ENCODE measurements at regions not wholly inside any gene's neighbourhood (a gene's known extent, or its start where the extent isn't known, plus 50 kb on each side); places are given as distances from the start of the nearest gene placed in this dataset.
A peak's percentile ranks its signal among the peaks of the same experiment; 100 is the strongest.

GRCh38 chr9:89256225-89256624 lies 54.8 kb upstream of the CKS2 start:
- H3K27ac ChIP-seq, result no peak overlapping the region
- H3K36me3 ChIP-seq, result no peaks in the 10 kb centered on the region
- H3K9me3 ChIP-seq, result no peaks in the 10 kb centered on the region
- peak; percentile 33 for ATAC-seq (ENCODE audit: insufficient number of reproducible peaks, low FRiP score, low read depth)
- H3K27me3 ChIP-seq (replicated peaks; ENCODE audit: insufficient read depth), result no peaks in the 10 kb centered on the region
- no peaks in the 10 kb centered on the region for H3K4me1 ChIP-seq (ENCODE audit: control insufficient read depth in 1 of 2, low read depth in 2 of 2)
- H3K4me3 ChIP-seq, result no peak overlapping the region
- DNase-seq (ENCODE audit: low spot score), result no peak
- no peak for TF ChIP-seq CTCF (IDR thresholded peaks at IDR 0.05)

- H3K27me3 ChIP-seq (replicated peaks; ENCODE audit: insufficient read depth), result no peaks in the 10 kb centered on the region
- DNase-seq (ENCODE audit: low spot score) (no peak), ATAC-seq (ENCODE audit: insufficient number of reproducible peaks, low FRiP score, low read depth) (no peak)
- TF ChIP-seq CTCF (IDR thresholded peaks at IDR 0.05), result no peak
- H3K36me3 ChIP-seq, result no peaks in the 10 kb centered on the region
- no peaks in the 10 kb centered on the region for H3K4me1 ChIP-seq (ENCODE audit: control insufficient read depth in 1 of 2, low read depth in 2 of 2)
- H3K4me3 ChIP-seq, result no peak overlapping the region
- no peaks in the 10 kb centered on the region for H3K9me3 ChIP-seq
- H3K27ac ChIP-seq, result no peak overlapping the region
Measured at GRCh38 chr9:89256642-89257041, 54.4 kb upstream of the CKS2 start.

- H3K27me3 ChIP-seq (replicated peaks; ENCODE audit: insufficient read depth), result no peaks in the 10 kb centered on the region
- H3K4me3 ChIP-seq, result no peak overlapping the region
- H3K4me1 ChIP-seq (ENCODE audit: control insufficient read depth in 1 of 2, low read depth in 2 of 2), result no peaks in the 10 kb centered on the region
- H3K27ac ChIP-seq, result no peak overlapping the region
- no peaks in the 10 kb centered on the region for H3K9me3 ChIP-seq
- ATAC-seq (ENCODE audit: insufficient number of reproducible peaks, low FRiP score, low read depth), result no peak
- no peak for DNase-seq (ENCODE audit: low spot score)
- TF ChIP-seq CTCF (IDR thresholded peaks at IDR 0.05), result no peak
- H3K36me3 ChIP-seq, result no peaks in the 10 kb centered on the region
Measured at GRCh38 chr9:89260525-89260924, 50.5 kb upstream of the CKS2 start.

All from thoracic aorta (tissue), 2 donors.